PFSK-1 (cell line): ENCODE measurements at regions not wholly inside any gene's neighbourhood (a gene's known extent, or its start where the extent isn't known, plus 50 kb on each side); places are given as distances from the start of the nearest gene placed in this dataset.

ENCODE experiments used
- FOXP2 ChIP-seq: optimal IDR thresholded peaks from 2 replicates; pipeline ENCODE3; 2011; ENCODE audit warnings: borderline replicate concordance, control low read depth, inconsistent platforms; ENCODE audit not compliant: insufficient read depth; ENCODE audit errors: extremely low read length, extremely low read depth
- POLR2AphosphoS5 ChIP-seq: IDR thresholded peaks from 2 replicates; pipeline ENCODE4 v1.6.1; 2012; ENCODE audit warnings: low read depth, mild to moderate bottlenecking, control low read depth, low read length, moderate library complexity
- SIN3A ChIP-seq: IDR thresholded peaks from 2 replicates; pipeline ENCODE4 v1.6.1; 2012; ENCODE audit warnings: mild to moderate bottlenecking, low read length, moderate library complexity, borderline replicate concordance; ENCODE audit not compliant: insufficient read depth
- TAF1 ChIP-seq: IDR thresholded peaks from 2 replicates; pipeline ENCODE4 v1.6.1; 2012; ENCODE audit warnings: low read length, control low read depth, borderline replicate concordance; ENCODE audit not compliant: insufficient read depth
- TF ChIP-seq, protein P1 (sequence below), 2 experiments: IDR thresholded peaks; 2 replicates each; pipeline versions ENCODE4 v1.6.1 to v1.8.0; 2011 to 2012; ENCODE audit warnings: low read depth in 2 of 2, low read length in 2 of 2, control low read depth in 1 of 2, inconsistent platforms in 1 of 2, mild to moderate bottlenecking in 1 of 2, moderate library complexity in 1 of 2; ENCODE audit not compliant: insufficient read depth in 1 of 2

DNA sequence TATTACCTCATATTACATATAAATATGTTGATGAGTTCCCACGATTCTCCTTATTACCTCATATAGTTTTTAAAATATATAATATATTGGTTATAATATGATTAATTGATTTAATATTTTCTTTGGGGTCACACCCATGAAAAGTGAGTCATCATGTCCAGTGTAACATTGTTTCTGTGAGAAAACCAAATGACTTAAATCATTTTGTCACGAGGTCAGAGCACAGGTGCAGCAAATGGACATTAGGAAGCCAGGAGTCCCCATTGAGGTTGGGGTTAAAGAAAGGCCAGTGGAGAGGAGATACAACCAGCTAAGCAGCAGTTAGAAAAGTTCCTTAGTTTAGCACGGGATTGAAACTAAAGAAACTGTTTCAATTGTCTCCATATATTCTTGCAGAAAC is 133.9 kb upstream of the RAPGEF2 start:
- TF ChIP-seq, protein P1, sequence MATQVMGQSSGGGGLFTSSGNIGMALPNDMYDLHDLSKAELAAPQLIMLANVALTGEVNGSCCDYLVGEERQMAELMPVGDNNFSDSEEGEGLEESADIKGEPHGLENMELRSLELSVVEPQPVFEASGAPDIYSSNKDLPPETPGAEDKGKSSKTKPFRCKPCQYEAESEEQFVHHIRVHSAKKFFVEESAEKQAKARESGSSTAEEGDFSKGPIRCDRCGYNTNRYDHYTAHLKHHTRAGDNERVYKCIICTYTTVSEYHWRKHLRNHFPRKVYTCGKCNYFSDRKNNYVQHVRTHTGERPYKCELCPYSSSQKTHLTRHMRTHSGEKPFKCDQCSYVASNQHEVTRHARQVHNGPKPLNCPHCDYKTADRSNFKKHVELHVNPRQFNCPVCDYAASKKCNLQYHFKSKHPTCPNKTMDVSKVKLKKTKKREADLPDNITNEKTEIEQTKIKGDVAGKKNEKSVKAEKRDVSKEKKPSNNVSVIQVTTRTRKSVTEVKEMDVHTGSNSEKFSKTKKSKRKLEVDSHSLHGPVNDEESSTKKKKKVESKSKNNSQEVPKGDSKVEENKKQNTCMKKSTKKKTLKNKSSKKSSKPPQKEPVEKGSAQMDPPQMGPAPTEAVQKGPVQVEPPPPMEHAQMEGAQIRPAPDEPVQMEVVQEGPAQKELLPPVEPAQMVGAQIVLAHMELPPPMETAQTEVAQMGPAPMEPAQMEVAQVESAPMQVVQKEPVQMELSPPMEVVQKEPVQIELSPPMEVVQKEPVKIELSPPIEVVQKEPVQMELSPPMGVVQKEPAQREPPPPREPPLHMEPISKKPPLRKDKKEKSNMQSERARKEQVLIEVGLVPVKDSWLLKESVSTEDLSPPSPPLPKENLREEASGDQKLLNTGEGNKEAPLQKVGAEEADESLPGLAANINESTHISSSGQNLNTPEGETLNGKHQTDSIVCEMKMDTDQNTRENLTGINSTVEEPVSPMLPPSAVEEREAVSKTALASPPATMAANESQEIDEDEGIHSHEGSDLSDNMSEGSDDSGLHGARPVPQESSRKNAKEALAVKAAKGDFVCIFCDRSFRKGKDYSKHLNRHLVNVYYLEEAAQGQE (IDR thresholded peaks at IDR 0.05; ENCODE audit: insufficient read depth in 1 of 2, low read depth in 2 of 2, low read length in 2 of 2): no peak
- TF ChIP-seq FOXP2 (no peak), TAF1 (no peak), SIN3A (no peak), POLR2AphosphoS5 (no peak)
